ENCODE measurements at regions not wholly inside any gene's neighbourhood (a gene's known extent, or its start where the extent isn't known, plus 50 kb on each side); places are given as distances from the start of the nearest gene placed in this dataset.

DNA sequence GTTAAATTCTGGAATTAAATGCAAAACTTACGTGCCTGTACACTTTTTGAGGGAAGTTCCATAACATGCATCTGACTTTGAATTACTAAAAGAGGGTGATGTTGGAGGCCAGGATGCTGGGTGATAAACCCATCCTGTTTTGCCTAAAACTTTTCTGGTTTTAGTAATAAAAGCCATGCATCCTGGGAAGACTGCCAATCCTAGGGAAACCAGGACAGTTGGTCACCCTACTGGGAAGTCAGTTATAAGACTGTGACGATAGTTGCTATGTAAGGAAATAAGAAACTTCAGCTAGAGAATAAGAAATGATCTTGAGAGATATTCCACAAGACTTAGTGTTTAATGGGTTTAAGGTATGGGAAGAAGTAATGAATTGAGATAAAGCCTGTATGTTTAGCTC lies 336.6 kb upstream of the LYPLAL1 start:
- TF ChIP-seq, protein P1, sequence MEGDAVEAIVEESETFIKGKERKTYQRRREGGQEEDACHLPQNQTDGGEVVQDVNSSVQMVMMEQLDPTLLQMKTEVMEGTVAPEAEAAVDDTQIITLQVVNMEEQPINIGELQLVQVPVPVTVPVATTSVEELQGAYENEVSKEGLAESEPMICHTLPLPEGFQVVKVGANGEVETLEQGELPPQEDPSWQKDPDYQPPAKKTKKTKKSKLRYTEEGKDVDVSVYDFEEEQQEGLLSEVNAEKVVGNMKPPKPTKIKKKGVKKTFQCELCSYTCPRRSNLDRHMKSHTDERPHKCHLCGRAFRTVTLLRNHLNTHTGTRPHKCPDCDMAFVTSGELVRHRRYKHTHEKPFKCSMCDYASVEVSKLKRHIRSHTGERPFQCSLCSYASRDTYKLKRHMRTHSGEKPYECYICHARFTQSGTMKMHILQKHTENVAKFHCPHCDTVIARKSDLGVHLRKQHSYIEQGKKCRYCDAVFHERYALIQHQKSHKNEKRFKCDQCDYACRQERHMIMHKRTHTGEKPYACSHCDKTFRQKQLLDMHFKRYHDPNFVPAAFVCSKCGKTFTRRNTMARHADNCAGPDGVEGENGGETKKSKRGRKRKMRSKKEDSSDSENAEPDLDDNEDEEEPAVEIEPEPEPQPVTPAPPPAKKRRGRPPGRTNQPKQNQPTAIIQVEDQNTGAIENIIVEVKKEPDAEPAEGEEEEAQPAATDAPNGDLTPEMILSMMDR (IDR thresholded peaks at IDR 0.05; ENCODE audit: unreplicated experiment): no peak
- H3K27ac Mint-ChIP-seq (ENCODE audit: low read depth, unreplicated experiment): no peak overlapping the region

DNA sequence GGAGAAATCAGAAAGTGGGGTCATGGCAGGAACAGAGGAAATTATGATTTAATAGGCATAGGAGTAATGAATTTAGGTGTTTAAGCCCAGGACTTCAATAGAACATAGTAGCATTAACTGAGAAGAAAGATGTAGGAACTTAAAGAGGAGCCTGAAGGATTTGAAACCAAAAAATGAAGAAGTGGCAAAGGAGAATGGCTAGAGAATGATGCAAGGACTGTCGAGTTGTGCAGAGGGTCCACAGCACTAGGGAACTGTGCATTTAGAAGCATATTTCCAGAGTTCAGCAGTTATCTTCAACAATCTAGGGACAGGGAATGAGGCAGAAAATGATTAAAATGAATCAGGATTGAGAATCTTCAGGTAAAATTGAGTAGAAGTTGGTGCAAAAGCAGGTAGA lies 328.1 kb upstream of the LYPLAL1 start:
- H3K27ac Mint-ChIP-seq (ENCODE audit: low read depth, unreplicated experiment): no peak overlapping the region
- no peaks in the 10 kb centered on the region for H3K36me3 Mint-ChIP-seq (ENCODE audit: insufficient read depth, unreplicated experiment)
- TF ChIP-seq, protein P1 (IDR thresholded peaks at IDR 0.05; ENCODE audit: unreplicated experiment): no peak
- ChIA-PET CTCF (interaction anchor here (0.6 kb wide), 1 partner anchor 525 kb away, joined by 3 read pairs; no protein-coding TSS in a partner anchor), POLR2A (no interaction called here)
- H3K27me3 Mint-ChIP-seq (ENCODE audit: insufficient read depth, unreplicated experiment): no peaks in the 10 kb centered on the region
- H3K9me3 Mint-ChIP-seq (ENCODE audit: unreplicated experiment): no peaks in the 10 kb centered on the region
- H3K4me3 Mint-ChIP-seq (ENCODE audit: unreplicated experiment): no peak overlapping the region
- DNase-seq (ENCODE audit: unreplicated experiment): no peak
- intact Hi-C loops (cut with micrococcal nuclease): no loop called here
- no peaks in the 10 kb centered on the region for H3K4me1 Mint-ChIP-seq (ENCODE audit: insufficient read depth, unreplicated experiment)
- no TSS peak for BruUV-seq (replicated peaks)

More for the DNA sequence above, 336.6 kb upstream of the LYPLAL1 start:
- H3K27me3 Mint-ChIP-seq (ENCODE audit: insufficient read depth, unreplicated experiment): no peaks in the 10 kb centered on the region
- DNase-seq (ENCODE audit: unreplicated experiment): no peak
- intact Hi-C loops (cut with micrococcal nuclease): no loop called here
- H3K4me3 Mint-ChIP-seq (ENCODE audit: unreplicated experiment): no peak overlapping the region
- H3K36me3 Mint-ChIP-seq (ENCODE audit: insufficient read depth, unreplicated experiment): no peaks in the 10 kb centered on the region
- no peaks in the 10 kb centered on the region for H3K4me1 Mint-ChIP-seq (ENCODE audit: insufficient read depth, unreplicated experiment)
- no TSS peak for BruUV-seq (replicated peaks)
- H3K9me3 Mint-ChIP-seq (ENCODE audit: unreplicated experiment): no peaks in the 10 kb centered on the region
- ChIA-PET CTCF (interaction anchor here (1.1 kb wide), 1 partner anchor 491 kb away, joined by 4 read pairs; the partner anchor contains the start of gene TGFB2), POLR2A (interaction anchor here (0.6 kb wide), 1 partner anchor 362 kb away, joined by 3 read pairs; no protein-coding TSS in a partner anchor)

DNA sequence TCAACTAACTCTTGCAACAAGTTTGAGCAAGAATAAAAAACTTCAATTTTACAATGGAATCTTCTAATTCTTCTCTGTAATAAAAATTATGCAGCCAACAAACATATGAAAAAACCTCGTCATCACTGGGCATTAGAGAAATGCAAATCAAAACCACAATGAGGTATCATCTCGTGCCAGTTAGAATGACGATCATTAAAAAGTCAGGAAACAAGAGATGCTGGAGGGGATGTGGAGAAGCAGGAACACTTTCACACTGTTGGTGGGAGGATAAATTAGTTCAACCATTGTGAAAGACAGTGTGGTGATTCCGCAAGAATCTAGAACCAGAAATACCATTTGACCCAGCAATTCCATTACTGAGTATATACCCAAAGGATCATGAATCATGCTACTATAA lies 327.5 kb upstream of the LYPLAL1 start:
- Mint-ChIP-seq H3K4me3 (ENCODE audit: unreplicated experiment) (no peak overlapping the region), H3K27ac (ENCODE audit: low read depth, unreplicated experiment) (no peak overlapping the region), H3K36me3 (ENCODE audit: insufficient read depth, unreplicated experiment) (no peaks in the 10 kb centered on the region), H3K27me3 (ENCODE audit: insufficient read depth, unreplicated experiment) (no peaks in the 10 kb centered on the region), H3K4me1 (ENCODE audit: insufficient read depth, unreplicated experiment) (no peaks in the 10 kb centered on the region), H3K9me3 (ENCODE audit: unreplicated experiment) (no peaks in the 10 kb centered on the region)
- ChIA-PET POLR2A (no interaction called here), CTCF (no interaction called here)
- TF ChIP-seq, protein P1 (IDR thresholded peaks at IDR 0.05; ENCODE audit: unreplicated experiment): no peak
- no TSS peak for BruUV-seq (replicated peaks)
- peak; percentile 18 for DNase-seq (ENCODE audit: unreplicated experiment)
- intact Hi-C loops (cut with micrococcal nuclease): no loop called here

DNA sequence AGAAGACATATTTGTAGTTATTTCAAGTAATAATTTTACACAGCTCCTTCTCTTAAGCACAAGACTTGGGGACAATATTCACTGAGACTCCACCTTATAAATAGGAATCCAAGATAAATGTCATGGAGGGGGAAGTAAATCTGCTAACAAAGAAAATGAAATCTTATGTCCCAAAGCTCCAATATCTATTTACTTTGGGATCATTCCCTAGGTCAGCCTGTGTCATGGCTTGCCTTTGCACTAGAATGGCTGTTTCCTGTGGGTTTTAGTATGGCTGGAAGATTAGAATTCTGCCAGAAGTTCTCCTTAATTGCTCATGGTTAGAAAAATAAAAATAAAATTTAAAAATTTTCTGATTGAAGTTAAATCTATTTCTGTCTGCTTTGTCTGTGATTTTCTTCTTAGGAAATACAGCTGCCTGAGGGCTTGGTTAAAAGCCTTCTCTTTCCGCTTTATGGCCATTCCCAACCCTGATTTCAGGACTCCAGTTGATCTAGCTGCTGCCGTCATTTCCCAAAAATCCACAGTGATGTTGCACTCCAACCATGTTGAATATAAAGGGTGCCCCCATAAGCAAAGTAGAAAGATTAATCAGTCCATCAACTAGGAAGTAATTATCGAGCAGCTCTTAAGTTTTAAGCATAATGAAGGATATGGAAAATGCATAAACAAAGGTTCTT lies 326.4 kb upstream of the LYPLAL1 start:
- Mint-ChIP-seq H3K9me3 (ENCODE audit: unreplicated experiment) (no peaks in the 10 kb centered on the region), H3K4me3 (ENCODE audit: unreplicated experiment) (no peak overlapping the region), H3K36me3 (ENCODE audit: insufficient read depth, unreplicated experiment) (no peaks in the 10 kb centered on the region), H3K27me3 (ENCODE audit: insufficient read depth, unreplicated experiment) (no peaks in the 10 kb centered on the region), H3K27ac (ENCODE audit: low read depth, unreplicated experiment) (no peak overlapping the region), H3K4me1 (ENCODE audit: insufficient read depth, unreplicated experiment) (no peaks in the 10 kb centered on the region)
- ChIA-PET CTCF (interaction anchor here (0.5 kb wide), 1 partner anchor 16 kb away, joined by 3 read pairs; no protein-coding TSS in a partner anchor), POLR2A (interaction anchor here (1.0 kb wide), 1 partner anchor 16 kb away, joined by 4 read pairs; no protein-coding TSS in a partner anchor)
- TF ChIP-seq, protein P1 (IDR thresholded peaks at IDR 0.05; ENCODE audit: unreplicated experiment): no peak
- DNase-seq (ENCODE audit: unreplicated experiment): no peak
- intact Hi-C loops (cut with micrococcal nuclease): no loop called here
- no TSS peak for BruUV-seq (replicated peaks)
